HEK293T (cell line): ENCODE measurements at regions not wholly inside any gene's neighbourhood (a gene's known extent, or its start where the extent isn't known, plus 50 kb on each side); places are given as distances from the start of the nearest gene placed in this dataset.

ENCODE experiments used
- ARNT ChIP-seq: fragments of 450-650 bp; IDR thresholded peaks from 2 replicates; pipeline ENCODE4 v1.6.1; 2017; ENCODE audit warnings: mild to moderate bottlenecking
- BHLHE40 ChIP-seq: fragments of 450-650 bp; IDR thresholded peaks from 2 replicates; pipeline ENCODE4 v1.6.1; 2016; ENCODE audit warnings: mild to moderate bottlenecking, moderate library complexity, borderline replicate concordance
- HDGF ChIP-seq: fragments of 450-650 bp; IDR thresholded peaks from 2 replicates; pipeline ENCODE4 v1.6.1; 2017; ENCODE audit warnings: antibody characterized with exemption, borderline replicate concordance
- L3MBTL2 ChIP-seq: fragments of 450-650 bp; conservative IDR thresholded peaks from 2 replicates; pipeline ENCODE4 v1.6.1; 2016; ENCODE audit warnings: mild to moderate bottlenecking
- SP1 ChIP-seq: fragments of 450-650 bp; IDR thresholded peaks from 2 replicates; pipeline ENCODE4 v1.6.1; 2017
- SUZ12 ChIP-seq: fragments of 450-650 bp; IDR thresholded peaks from 2 replicates; pipeline ENCODE4 v1.6.1; 2016; ENCODE audit warnings: mild to moderate bottlenecking
- TARDBP ChIP-seq: fragments of 450-650 bp; IDR thresholded peaks from 2 replicates; pipeline ENCODE4 v1.6.1; 2016
- ZNF384 ChIP-seq: fragments of 450-650 bp; IDR thresholded peaks from 2 replicates; pipeline ENCODE4 v1.6.1; 2016

GRCh38 chr4:114512595-114513295 is 85.9 kb upstream of the UGT8 start:
- no peak for TF ChIP-seq ARNT
- no peak for TF ChIP-seq SP1
- TF ChIP-seq TARDBP: no peak
- TF ChIP-seq L3MBTL2: no peak
- TF ChIP-seq BHLHE40: no peak
- TF ChIP-seq HDGF: no peak
- TF ChIP-seq SUZ12: no peak
- no peak for TF ChIP-seq ZNF384
